B cell (primary cell): ENCODE measurements at regions not wholly inside any gene's neighbourhood (a gene's known extent, or its start where the extent isn't known, plus 50 kb on each side); places are given as distances from the start of the nearest gene placed in this dataset.

Source experiments
- ATAC-seq: fragments of 200-7000 bp; cut with Tn5 transposase; one replicate; pipeline ENCODE4 v1.10.0; 2021; ENCODE audit warnings: low read depth, mild to moderate bottlenecking, moderate number of reproducible peaks, moderate library complexity
- CTCF ChIA-PET: fragments of 350-600 bp; sonication (Branson Sonifier 250); formaldehyde crosslinking; loops from one replicate; lab custom pipeline; 2021; ENCODE audit warnings: antibody characterized with exemption, inconsistent platforms; lab: Charles Lee
- POLR2A ChIA-PET: fragments of 350-600 bp; sonication (Branson Sonifier 250); formaldehyde crosslinking; loops from one replicate; lab custom pipeline; 2021; ENCODE audit warnings: antibody characterized with exemption; lab: Charles Lee
- DNase-seq: peaks from one replicate; pipeline ENCODE4 v3.0.0; 2013
- H2AFZ ChIP-seq: 2 replicates; pipeline ENCODE4 v1.6.1; 2012; ENCODE audit warnings: mild to moderate bottlenecking, low read depth, low read length; ENCODE audit not compliant: insufficient read depth, poor library complexity, severe bottlenecking
- H3K27ac ChIP-seq, 2 donors: 1 replicate in 1 of 2; 2 replicates in 1 of 2; pipeline ENCODE4 v1.5.1; 2012 to 2013; ENCODE audit warnings: low read length in 2 of 2, mild to moderate bottlenecking in 2 of 2, moderate library complexity in 1 of 2
- H3K27me3 ChIP-seq, 4 experiments: fragments of 200-600 bp in 1 of 4; sonication (generic) in 1 of 4; replicated peaks in 1 of 4; 1 replicate in 2 of 4; 2 replicates in 2 of 4; pipeline versions ENCODE4 v1.6.1 to v1.7.0; 2013 to 2016; ENCODE audit warnings: low read length in 3 of 4, mild to moderate bottlenecking in 2 of 4, mixed read lengths in 1 of 4, moderate library complexity in 1 of 4; ENCODE audit not compliant: insufficient read depth in 4 of 4, control insufficient read depth in 3 of 4; ENCODE audit errors: control extremely low read depth in 1 of 4
- H3K36me3 ChIP-seq, 2 experiments: replicated peaks in 1 of 2; 1 replicate in 1 of 2; 2 replicates in 1 of 2; pipeline versions ENCODE4 v1.6.1 to v1.7.1; 2013; ENCODE audit warnings: low read length in 1 of 2; ENCODE audit not compliant: insufficient read depth in 2 of 2, control insufficient read depth in 1 of 2; ENCODE audit errors: control extremely low read depth in 1 of 2, extremely low read depth in 1 of 2
- H3K4me1 ChIP-seq, 2 donors: fragments of 200-600 bp in 1 of 2; sonication (generic) in 1 of 2; 1 replicate in 1 of 2; 2 replicates in 1 of 2; pipeline versions ENCODE4 v1.5.1 to v1.6.1; 2013 to 2017; ENCODE audit warnings: low read length in 2 of 2; ENCODE audit not compliant: control insufficient read depth in 2 of 2, insufficient read depth in 2 of 2
- H3K4me2 ChIP-seq: replicated peaks from 2 replicates; pipeline ENCODE3; 2012; ENCODE audit warnings: mild to moderate bottlenecking, low read depth, low read length; ENCODE audit not compliant: poor library complexity, severe bottlenecking
- H3K4me3 ChIP-seq, 5 experiments: fragments of 200-600 bp in 1 of 5; sonication (generic) in 1 of 5; 1 replicate in 3 of 5; 2 replicates in 2 of 5; pipeline versions ENCODE4 v1.5.1 to v1.7.0; 2011 to 2016; ENCODE audit warnings: low read length in 4 of 5, mild to moderate bottlenecking in 4 of 5, low read depth in 2 of 5, control low read depth in 1 of 5, moderate library complexity in 1 of 5; ENCODE audit not compliant: insufficient read depth in 1 of 5; ENCODE audit errors: control extremely low read depth in 1 of 5, extremely low read depth in 1 of 5
- H3K79me2 ChIP-seq: fragments of 200-600 bp; sonication (generic); one replicate; pipeline ENCODE4 v1.6.0; 2016; ENCODE audit warnings: low read length; ENCODE audit not compliant: control insufficient read depth, insufficient read depth
- H3K9ac ChIP-seq: fragments of 200-600 bp; sonication (generic); 2 replicates; pipeline ENCODE4 v1.6.1; 2017; ENCODE audit warnings: mild to moderate bottlenecking, low read length, moderate library complexity
- H3K9me3 ChIP-seq, 3 donors: one replicate each; pipeline versions ENCODE4 v1.6.1 to v1.7.1; 2013; ENCODE audit warnings: low read length in 2 of 3; ENCODE audit not compliant: control insufficient read depth in 2 of 3, insufficient read depth in 1 of 3; ENCODE audit errors: control extremely low read depth in 1 of 3
- H4K20me1 ChIP-seq: 2 replicates; pipeline ENCODE4 v1.6.0; 2012; ENCODE audit warnings: mild to moderate bottlenecking, low read length; ENCODE audit not compliant: insufficient read depth, control insufficient read depth, poor library complexity, severe bottlenecking
- H3K27ac Mint-ChIP-seq: one replicate; pipeline ENCODE4 v1.8.0; 2021; ENCODE audit warnings: mixed read lengths
- H3K27me3 Mint-ChIP-seq: one replicate; pipeline ENCODE4 v1.8.0; 2021; ENCODE audit warnings: mixed read lengths
- H3K4me1 Mint-ChIP-seq: one replicate; pipeline ENCODE4 v1.8.0; 2021; ENCODE audit warnings: mixed read lengths
- H3K4me3 Mint-ChIP-seq: one replicate; pipeline ENCODE4 v1.8.0; 2021; ENCODE audit warnings: mixed read lengths
- H3K9me3 Mint-ChIP-seq: one replicate; pipeline ENCODE4 v1.8.0; 2022; ENCODE audit warnings: mixed read lengths; ENCODE audit not compliant: insufficient read depth
- EZH2 ChIP-seq: IDR thresholded peaks from 2 replicates; pipeline ENCODE4 v1.6.1; 2012; ENCODE audit warnings: borderline replicate concordance, low read depth, mild to moderate bottlenecking, moderate library complexity, low read length; ENCODE audit not compliant: insufficient read depth, poor library complexity, severe bottlenecking
- WGBS: methylation state at CpG from one replicate; pipeline ENCODE4 v1.1.5; 2013; ENCODE audit warnings: missing lambda C conversion rate; ENCODE audit not compliant: insufficient coverage; 5-methylcytosine and 5-hydroxymethylcytosine counted together
- intact Hi-C: fragments of 100-400 bp; cut with micrococcal nuclease; formaldehyde crosslinking; loops from one replicate; pipeline ENCODE4 v1.10.0; 2022
- TF ChIP-seq, protein P1 (sequence below): fragments of 200-600 bp; IDR thresholded peaks from one replicate; pipeline ENCODE4 v1.8.0; 2022; ENCODE audit warnings: antibody characterized with exemption, mild to moderate bottlenecking

DNA sequence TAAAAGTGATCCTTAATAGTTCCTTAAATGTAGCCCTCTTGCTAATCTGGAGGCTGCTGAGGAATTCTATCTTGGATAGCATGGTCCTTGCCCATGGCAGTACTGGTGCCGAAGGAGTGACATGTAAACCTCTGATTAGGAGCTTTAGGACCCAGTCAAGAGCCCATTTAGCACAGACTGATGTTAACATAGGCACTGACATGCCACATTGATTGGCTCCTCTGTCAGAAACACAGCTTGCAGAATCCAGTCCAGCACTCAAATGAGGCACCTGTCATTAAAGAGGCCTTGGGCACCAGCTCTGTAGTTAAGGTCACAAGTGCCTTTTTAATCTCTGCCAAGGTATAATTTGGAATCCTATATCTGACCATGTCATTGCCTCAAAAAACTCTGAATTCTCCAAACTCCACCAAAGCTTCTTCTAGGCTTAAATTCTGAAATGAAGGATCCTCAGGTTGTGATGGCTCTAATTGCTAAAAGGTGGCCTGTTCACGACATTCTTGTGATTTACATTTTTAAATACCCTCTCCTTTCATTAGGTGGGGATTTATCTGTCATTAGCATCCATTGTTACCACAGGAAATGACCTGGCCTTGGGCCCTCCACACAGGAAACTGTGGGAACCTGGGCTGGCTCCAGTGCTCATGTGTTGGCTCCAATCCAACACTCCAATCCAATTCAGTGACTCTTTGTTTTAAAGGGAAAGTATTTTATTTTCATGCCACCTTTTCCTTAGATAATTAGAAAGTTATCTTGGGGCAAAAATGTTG, 57.3 kb upstream of the RNF7 start:
- H3K9me3 Mint-ChIP-seq: no peaks in the 10 kb centered on the region
- Histone ChIP-seq H3K4me2 (no peak overlapping the region), H3K4me1 (peaks cover 4 to 8% of the 10 kb centered on the region in 2 donors), H3K27ac (no peak overlapping the region), H3K36me3 (no peaks in the 10 kb centered on the region), H2AFZ (peak overlapping the region; percentile 19), H3K79me2 (no peaks in the 10 kb centered on the region), H3K4me3 (no peak overlapping the region), H3K27me3 (no peaks in the 10 kb centered on the region), H3K9ac (no peak overlapping the region), H3K9me3 (no peaks in the 10 kb centered on the region), H4K20me1 (no peaks in the 10 kb centered on the region)
- ATAC-seq (no peak), DNase-seq (no peak)
- H3K27ac Mint-ChIP-seq: no peak overlapping the region
- TF ChIP-seq, protein P1, sequence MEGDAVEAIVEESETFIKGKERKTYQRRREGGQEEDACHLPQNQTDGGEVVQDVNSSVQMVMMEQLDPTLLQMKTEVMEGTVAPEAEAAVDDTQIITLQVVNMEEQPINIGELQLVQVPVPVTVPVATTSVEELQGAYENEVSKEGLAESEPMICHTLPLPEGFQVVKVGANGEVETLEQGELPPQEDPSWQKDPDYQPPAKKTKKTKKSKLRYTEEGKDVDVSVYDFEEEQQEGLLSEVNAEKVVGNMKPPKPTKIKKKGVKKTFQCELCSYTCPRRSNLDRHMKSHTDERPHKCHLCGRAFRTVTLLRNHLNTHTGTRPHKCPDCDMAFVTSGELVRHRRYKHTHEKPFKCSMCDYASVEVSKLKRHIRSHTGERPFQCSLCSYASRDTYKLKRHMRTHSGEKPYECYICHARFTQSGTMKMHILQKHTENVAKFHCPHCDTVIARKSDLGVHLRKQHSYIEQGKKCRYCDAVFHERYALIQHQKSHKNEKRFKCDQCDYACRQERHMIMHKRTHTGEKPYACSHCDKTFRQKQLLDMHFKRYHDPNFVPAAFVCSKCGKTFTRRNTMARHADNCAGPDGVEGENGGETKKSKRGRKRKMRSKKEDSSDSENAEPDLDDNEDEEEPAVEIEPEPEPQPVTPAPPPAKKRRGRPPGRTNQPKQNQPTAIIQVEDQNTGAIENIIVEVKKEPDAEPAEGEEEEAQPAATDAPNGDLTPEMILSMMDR: no peak
- TF ChIP-seq EZH2: no peak
- intact Hi-C loops: no loop called here
- 72% methylated on average over 1 of the region's 2 CpGs for WGBS
- POLR2A ChIA-PET: no interaction called here
- CTCF ChIA-PET: no interaction called here
- no peaks in the 10 kb centered on the region for H3K27me3 Mint-ChIP-seq
- H3K4me1 Mint-ChIP-seq: peaks cover 20% of the 10 kb centered on the region
- H3K4me3 Mint-ChIP-seq: no peak overlapping the region

DNA sequence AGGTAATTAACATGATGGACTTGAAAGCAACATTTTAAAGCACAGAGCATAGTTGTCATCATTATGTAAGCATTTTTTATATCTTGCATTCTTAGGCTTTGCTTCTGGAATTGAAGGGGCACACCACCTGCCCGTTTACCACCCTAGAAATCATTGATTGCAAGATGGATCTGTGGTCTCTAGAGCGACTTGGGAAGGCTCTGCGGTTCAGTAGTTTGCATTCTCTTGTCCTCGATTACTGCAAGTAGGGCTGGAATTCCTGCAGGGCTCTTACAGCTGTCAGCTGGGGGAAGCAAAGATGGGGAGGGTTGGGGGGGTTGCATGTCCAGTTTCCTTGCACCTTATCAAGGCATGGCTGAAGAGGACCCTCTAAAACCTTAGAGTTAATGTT, 56.7 kb upstream of the RNF7 start:
- Mint-ChIP-seq H3K4me1 (peaks cover 23% of the 10 kb centered on the region), H3K27me3 (no peaks in the 10 kb centered on the region), H3K27ac (no peak overlapping the region), H3K9me3 (no peaks in the 10 kb centered on the region), H3K4me3 (no peak overlapping the region)
- H3K9me3 ChIP-seq: no peaks in the 10 kb centered on the region
- no peak overlapping the region for H3K4me3 ChIP-seq
- H3K36me3 ChIP-seq: no peaks in the 10 kb centered on the region
- intact Hi-C loops: no loop called here
- no peak overlapping the region for H3K4me2 ChIP-seq
- POLR2A ChIA-PET: no interaction called here
- no peak overlapping the region for H3K27ac ChIP-seq
- ATAC-seq (no peak), DNase-seq (no peak)
- CTCF ChIA-PET: no interaction called here
- peaks cover 4 to 9% of the 10 kb centered on the region in 2 donors for H3K4me1 ChIP-seq
- WGBS: 0% methylated on average over 3 of the region's 4 CpGs
- no peaks in the 10 kb centered on the region for H3K27me3 ChIP-seq
- TF ChIP-seq, protein P1: no peak
- no peak for TF ChIP-seq EZH2
- no peak overlapping the region for H3K9ac ChIP-seq
- no peaks in the 10 kb centered on the region for H3K79me2 ChIP-seq
- no peak overlapping the region for H2AFZ ChIP-seq
- H4K20me1 ChIP-seq: no peaks in the 10 kb centered on the region
